GM21390 (cell line): ENCODE measurements at regions not wholly inside any gene's neighbourhood (a gene's known extent, or its start where the extent isn't known, plus 50 kb on each side); places are given as distances from the start of the nearest gene placed in this dataset.

Experiments used
- ATAC-seq: cut with Tn5 transposase; IDR thresholded peaks from one replicate; pipeline ENCODE4 v1.9.1; 2021; ENCODE audit not compliant: unreplicated experiment

GRCh38 chr9:1946526-1947283 lies 68.4 kb upstream of the SMARCA2 start:
- ATAC-seq = no peak

GRCh38 chr9:1947438-1947837 lies 67.7 kb upstream of the SMARCA2 start:
- no peak for ATAC-seq

GRCh38 chr9:1948541-1948940 lies 66.6 kb upstream of the SMARCA2 start:
- no peak for ATAC-seq

GRCh38 chr9:1951446-1951845 lies 63.7 kb upstream of the SMARCA2 start:
- ATAC-seq = no peak

- ATAC-seq = no peak
Measured at GRCh38 chr9:1952001-1952400, 63.1 kb upstream of the SMARCA2 start.

- no peak for ATAC-seq
Measured at GRCh38 chr9:1954238-1954637, 60.9 kb upstream of the SMARCA2 start.

- no peak for ATAC-seq
Measured at GRCh38 chr9:1956958-1957357, 58.2 kb upstream of the SMARCA2 start.

- ATAC-seq = no peak
Measured at GRCh38 chr9:1957856-1958255, 57.3 kb upstream of the SMARCA2 start.

- ATAC-seq = no peak
Measured at GRCh38 chr9:1959371-1959770, 55.8 kb upstream of the SMARCA2 start.

GRCh38 chr9:1960342-1961042 lies 54.7 kb upstream of the SMARCA2 start:
- no peak for ATAC-seq

- no peak for ATAC-seq
Measured at GRCh38 chr9:1962122-1962521, 53.0 kb upstream of the SMARCA2 start.

GRCh38 chr9:1962588-1963106 lies 52.5 kb upstream of the SMARCA2 start:
- no peak for ATAC-seq

GRCh38 chr9:1964093-1964492 lies 51.1 kb upstream of the SMARCA2 start:
- ATAC-seq = no peak
